HUDEP-2 (cell line): ENCODE measurements at regions not wholly inside any gene's neighbourhood (a gene's known extent, or its start where the extent isn't known, plus 50 kb on each side); places are given as distances from the start of the nearest gene placed in this dataset.
"Not testable (repeated sequence)": the region's sequence is repeated elsewhere in the genome, so short reads cannot be mapped to it uniquely, and the experiment has no call there.

ENCODE experiments used
- DNase-seq, 76 experiments: peaks; one replicate each; lab custom pipeline; 2025; ENCODE audit not compliant: unreplicated experiment in 76 of 76; lab: John Stamatoyannopoulos, UW

GRCh38 chr6:137707038-137707589, 159.9 kb upstream of the TNFAIP3 start:
- no peak for DNase-seq

GRCh38 chr6:137707590-137708360, 159.3 kb upstream of the TNFAIP3 start:
- peak in 48 of 76 experiments; percentile 6 to 66 (median 35) for DNase-seq

DNA sequence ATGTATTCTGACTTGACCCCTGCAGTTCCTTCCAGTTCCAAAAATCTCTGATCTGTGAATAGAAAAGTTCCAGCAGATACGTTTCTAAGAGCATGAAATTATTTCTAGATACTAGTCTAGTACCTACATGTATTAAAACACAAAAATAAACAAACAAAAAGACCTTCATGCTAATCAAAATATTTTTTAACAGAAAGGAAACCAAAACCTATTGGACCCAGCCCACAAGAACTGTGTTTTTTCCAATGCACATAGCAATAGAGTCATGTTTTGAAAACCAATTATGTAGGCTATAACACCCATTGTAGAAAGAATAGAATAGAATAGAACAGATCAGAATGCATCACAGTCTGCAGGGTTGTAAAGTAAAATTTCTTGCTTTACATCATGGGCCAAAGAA, 158.6 kb upstream of the TNFAIP3 start:
- no peak for DNase-seq

GRCh38 chr6:137709424-137710236, 157.4 kb upstream of the TNFAIP3 start:
- no peak for DNase-seq

GRCh38 chr6:137711972-137712371, 155.1 kb upstream of the TNFAIP3 start:
- DNase-seq, result no peak

DNA sequence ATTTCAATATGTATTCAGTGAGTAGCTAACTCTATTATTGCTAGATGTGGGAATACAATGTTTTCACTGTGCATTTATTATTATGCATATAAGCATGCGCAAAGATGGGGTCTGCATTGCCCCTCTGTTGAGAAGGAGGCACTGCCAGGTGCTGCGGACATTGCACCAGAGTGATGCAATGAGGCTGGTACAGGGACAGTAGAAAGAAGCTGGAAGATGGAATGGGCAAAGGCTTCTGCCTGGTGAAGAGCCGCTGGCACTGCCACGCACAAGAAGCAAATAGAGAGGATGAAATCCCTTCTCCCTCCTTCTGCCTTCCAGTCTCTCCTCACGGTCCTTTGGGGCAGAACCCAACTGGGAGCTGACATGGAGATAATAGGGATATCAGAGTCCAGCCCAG, 154.5 kb upstream of the TNFAIP3 start:
- DNase-seq, result no peak

GRCh38 chr6:137715589-137716045, 151.4 kb upstream of the TNFAIP3 start:
- DNase-seq, result peak in 1 of 76 experiments; percentile 23

DNA sequence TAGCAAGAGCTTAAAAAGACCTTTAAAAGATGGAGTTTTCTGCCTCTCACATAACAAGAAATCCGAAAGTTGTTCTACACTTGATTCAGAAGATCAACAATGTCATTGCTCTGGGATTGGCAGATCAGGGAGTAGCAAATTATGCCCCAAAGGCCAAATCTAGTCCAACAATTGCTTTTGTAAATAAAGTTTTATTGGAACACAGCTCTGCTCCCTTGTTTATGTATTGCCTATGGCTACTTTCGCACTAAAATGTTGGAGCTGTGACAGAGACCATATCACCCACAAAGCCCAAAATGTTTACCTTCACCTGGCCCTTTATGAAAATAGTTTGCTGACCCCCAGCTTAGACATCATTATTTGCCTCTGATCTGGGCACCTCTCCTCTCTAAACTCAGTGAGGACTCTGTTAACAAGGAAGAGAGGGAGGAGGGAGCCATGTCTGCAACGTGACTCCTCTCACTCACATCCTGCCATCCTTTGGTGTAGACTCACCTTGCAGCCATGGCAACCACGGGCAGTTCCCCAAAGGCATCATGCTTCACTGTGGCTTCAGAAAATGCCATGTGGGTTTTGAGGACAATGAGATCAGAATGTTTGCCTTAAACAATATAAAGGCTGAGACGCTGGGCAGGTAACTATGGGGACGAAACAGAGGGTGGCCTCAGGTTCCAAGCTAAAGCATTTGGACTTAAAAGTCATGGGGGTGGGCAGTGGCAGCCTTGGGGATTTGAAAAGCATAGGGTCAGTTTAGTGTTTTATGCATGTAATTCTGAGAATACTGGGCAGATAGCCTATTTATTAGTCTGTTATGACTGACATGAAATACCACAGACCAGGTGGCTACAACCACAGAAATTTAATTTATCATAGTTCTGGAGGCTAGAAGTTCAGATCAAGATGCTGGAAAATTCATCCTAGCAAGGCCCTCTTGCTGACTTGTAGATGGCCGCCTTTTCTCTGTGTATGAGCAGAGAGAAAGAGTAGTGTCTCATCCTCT, 149.7 kb upstream of the TNFAIP3 start:
- DNase-seq, result peak in 2 of 76 experiments; percentile 5 to 6

DNA sequence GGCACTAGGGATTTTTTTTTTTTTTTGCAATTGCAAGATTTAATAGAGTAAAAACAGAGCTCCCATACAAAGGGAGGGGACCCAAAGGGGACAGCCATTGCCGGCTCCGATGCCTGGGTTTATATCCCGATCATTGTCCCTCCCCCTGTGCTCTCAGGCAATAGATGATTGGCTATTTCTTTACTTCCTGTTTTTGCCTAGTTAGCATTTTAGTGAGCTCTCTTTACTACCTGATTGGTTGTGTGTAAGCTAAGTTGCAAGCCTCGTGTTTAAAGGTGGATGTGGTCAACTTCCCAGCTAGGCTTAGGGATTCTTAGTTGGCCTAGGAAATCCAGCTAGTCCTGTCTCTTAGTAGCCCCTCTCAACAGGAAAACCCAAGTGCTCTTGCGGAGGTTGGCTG, 148.2 kb upstream of the TNFAIP3 start:
- DNase-seq, result not testable (repeated sequence)

DNA sequence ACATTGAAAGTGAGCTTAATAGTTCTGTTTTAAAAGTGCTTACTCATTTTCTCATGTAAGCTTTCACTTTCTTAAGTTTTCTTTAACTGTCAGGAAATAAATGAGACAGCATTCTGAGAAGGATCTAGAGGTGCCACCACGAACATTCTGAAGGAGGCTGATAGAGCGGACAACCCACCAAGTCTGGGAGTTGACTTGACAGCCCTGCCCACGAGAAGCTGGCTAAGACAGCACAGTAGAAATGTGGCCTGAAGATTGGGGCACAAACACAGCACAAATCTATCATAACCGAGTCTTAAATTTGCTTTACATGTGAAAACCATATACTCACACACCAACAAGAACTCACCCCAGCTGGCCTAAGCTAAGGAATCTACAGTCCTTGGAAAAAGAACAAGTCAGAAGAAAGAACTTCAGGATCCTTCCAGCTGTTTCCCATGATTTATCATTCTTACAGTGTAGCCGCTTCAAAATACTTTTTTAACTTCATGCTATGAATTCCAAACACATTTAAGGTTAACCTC, 144.2 kb upstream of the TNFAIP3 start:
- peak in 4 of 76 experiments; percentile 26 to 64 (median 52) for DNase-seq

GRCh38 chr6:137723273-137724017, 143.6 kb upstream of the TNFAIP3 start:
- DNase-seq, result no peak

GRCh38 chr6:137724018-137724403, 143.0 kb upstream of the TNFAIP3 start:
- no peak for DNase-seq

- no peak for DNase-seq
Observed at GRCh38 chr6:137724495-137725211, 142.4 kb upstream of the TNFAIP3 start.

DNA sequence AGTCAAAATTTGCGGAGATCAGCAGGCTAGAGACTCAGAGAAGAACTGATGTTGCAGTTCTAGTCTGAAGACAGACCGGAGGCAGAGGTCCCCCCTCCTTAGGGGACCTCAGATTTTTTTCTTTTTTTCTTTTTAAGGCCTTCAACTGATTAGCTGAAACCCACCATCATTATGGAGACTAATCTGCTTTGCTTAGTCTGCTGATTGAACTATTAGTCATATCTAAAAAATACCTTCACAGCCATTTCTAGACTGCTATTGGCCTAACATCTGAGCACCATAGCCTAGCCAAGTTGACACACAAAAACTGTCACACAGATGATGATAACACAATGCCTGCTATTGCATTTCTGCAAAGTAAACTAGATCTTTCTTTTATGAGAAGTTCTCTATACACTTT, 141.1 kb upstream of the TNFAIP3 start:
- no peak for DNase-seq

DNA sequence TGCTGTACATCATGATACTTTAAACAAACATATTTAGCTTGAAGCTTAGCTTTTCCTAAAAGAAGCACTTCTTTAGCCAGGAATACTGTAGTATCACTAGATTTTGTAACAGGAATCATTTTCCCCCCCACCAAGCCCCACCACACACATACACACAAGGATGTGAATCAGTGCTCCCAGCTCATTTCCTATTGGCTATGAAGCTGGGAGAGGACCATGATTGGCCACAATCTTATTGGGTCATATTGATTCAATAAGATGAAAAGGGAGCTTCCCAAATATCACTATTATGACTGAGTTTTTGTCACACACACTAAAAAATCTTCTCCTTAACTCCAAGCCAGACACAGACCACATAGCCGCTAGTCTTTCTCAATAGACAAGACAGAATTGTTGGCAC, 140.5 kb upstream of the TNFAIP3 start:
- DNase-seq, result no peak

GRCh38 chr6:137727216-137727765, 139.8 kb upstream of the TNFAIP3 start:
- DNase-seq, result no peak

GRCh38 chr6:137728386-137729349, 138.4 kb upstream of the TNFAIP3 start:
- no peak for DNase-seq
